NCI-H2107 (cell line): ENCODE measurements at regions not wholly inside any gene's neighbourhood (a gene's known extent, or its start where the extent isn't known, plus 50 kb on each side); places are given as distances from the start of the nearest gene placed in this dataset.

Source experiments
- DNase-seq: peaks from one replicate; lab custom pipeline; 2025; lab: John Stamatoyannopoulos, UW

GRCh38 chr16:51665436-51665998 lies 514.4 kb upstream of the SALL1 start:
- DNase-seq: no peak

DNA sequence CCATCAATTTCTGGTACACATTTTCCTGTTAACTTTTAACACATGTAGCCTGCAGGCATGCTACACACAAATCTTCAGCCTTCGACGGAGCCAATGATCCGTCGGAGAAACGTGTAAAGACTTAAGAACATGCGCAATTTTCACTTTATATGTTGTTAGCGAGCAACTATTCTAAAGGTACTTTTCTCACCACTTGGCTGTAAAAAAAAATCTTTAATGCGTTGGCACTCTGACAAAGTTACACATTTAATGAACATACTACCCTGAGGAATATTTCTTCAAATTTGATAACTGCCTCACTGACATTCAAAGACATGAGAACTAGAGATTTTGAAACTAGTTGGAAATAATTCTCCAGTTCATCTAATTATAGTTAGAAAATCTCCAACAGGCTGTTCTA lies 507.5 kb upstream of the SALL1 start:
- DNase-seq: no peak

- no peak for DNase-seq
Measured at GRCh38 chr16:51657848-51658247, 506.8 kb upstream of the SALL1 start.

DNA sequence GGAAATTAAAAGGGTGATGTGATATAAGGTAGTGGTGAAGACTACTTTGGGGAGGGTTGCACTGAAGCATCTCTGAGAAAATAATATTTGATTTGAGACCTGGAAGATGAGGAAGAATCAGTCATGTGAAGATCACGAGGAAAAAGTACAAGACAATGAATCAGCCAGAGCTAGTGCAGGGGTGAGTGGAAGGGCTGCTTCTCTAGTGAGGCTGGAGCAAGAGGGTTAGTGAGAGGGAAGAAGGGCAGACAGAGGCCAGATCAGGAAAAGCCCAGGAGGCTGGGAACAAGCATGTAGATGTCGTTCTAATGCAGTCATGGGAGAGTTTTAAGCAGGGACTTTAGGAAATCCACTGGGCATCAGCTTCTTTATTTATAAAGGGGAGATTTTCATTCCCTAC lies 504.2 kb upstream of the SALL1 start:
- DNase-seq: no peak

- peak; percentile 26 for DNase-seq
Measured at GRCh38 chr16:51651061-51651466, 500.0 kb upstream of the SALL1 start.

- DNase-seq: no peak
Measured at GRCh38 chr16:51649631-51650030, 498.6 kb upstream of the SALL1 start.

- no peak for DNase-seq
Measured at GRCh38 chr16:51648526-51648925, 497.5 kb upstream of the SALL1 start.

GRCh38 chr16:51641191-51641765 lies 490.2 kb upstream of the SALL1 start:
- DNase-seq: no peak

DNA sequence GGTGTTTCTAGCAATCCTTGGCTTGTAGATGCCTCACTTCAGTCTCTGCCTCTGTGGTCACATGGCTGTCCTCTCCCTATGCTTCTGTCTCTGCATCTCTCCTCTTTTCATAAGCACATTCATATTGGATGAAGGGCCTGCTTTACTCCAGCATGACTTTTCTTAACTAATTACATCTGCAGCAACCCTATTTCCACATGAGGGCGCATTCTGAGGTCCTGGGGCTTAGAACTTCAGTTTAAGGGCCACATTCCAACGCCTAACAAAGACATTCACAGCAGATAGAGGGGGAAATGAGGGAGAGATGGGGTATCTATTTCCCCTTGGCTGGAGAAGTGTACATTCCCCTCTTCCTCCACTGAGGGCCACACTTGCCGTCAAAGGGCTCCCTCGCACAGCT lies 489.1 kb upstream of the SALL1 start:
- DNase-seq: no peak

DNA sequence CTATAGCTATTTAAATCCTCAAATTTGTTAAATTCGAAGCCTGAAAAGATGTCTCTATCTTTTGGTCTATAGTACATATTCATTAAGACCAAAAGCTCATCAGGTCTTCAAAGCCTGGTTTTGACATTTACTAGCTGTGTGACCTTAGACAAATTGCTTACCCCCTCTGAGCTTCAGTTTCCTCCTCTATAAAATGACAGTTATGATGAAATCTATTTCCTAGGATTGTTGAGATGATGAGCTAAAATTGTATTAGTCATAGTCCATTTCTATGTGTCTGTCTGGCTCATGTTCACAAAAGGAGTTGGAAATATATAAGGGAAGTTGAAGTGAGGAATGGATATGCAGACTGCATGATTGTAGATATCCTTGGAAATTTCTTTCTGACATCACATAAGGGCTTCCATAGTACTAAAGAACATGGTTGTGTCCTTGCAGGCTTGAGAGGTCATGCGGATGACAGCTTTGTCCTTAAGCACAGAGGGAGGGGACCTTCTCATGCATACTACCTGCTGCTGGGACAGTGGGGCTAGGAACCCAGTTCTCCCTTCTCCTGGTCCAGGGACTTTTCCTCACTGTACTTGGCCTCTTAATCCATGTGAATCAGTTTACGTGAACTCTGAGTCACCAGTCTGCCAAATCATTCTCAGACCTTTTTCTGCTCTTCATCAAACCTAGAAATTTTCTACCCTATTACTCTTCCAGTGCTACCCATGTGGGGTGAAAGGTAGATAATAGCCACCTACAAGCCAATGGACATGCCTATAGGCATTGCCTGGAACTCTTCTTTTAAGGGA lies 487.5 kb upstream of the SALL1 start:
- no peak for DNase-seq

DNA sequence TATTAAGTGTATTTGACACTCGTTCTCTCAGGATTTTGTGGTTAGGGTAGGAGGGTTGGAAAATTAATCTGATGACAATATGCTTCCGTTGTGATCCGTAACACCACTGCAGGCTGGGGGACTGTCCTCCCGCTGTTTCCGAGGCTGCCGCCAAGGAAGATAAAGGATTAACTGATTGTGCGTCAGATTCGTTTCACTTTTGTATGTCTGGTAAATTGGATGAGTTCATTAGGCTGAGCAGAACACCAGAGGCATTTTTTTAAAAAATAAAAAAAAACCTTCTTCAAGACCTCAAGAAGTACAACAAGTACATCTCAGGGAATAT lies 486.7 kb upstream of the SALL1 start:
- DNase-seq: no peak

DNA sequence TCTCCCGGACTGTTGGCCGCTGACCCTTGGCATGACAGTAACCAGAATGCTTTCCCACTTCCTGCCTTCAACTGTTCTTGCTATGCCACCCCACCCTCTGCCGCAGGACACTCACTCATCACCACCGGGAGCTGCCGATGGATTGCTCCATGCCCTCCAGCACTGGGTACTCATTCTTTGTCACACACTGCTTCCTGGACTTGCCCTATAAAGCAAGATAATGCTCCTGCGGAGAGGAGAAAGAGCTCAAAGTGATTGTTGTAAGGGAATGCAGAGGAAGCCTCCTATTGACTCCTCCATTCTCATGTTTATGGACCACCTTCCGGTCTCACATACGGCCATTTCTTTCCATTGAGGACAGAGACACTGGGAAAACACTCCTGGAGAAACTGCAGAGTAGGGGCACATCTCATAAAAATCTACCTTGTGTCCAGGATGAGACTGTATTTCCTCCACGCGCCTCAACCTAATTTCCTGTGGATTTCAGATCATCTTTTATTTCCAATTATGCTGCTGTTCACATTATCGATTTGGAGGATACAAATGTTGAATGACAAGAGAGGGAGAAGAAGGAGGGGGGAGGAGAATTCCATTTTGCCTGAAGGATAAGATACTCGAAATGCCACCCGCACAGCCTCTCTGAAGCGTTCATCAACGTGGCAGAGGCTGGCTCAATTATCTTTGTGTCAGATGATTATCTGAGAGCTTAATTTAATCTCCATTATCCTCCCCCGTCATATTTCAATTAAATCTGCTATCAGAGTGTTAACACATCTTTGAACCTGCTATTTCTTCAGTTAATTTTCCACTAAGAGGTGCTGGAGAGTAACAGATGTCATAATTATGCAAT lies 486.1 kb upstream of the SALL1 start:
- no peak for DNase-seq

GRCh38 chr16:51635181-51635580 lies 484.1 kb upstream of the SALL1 start:
- DNase-seq: no peak

DNA sequence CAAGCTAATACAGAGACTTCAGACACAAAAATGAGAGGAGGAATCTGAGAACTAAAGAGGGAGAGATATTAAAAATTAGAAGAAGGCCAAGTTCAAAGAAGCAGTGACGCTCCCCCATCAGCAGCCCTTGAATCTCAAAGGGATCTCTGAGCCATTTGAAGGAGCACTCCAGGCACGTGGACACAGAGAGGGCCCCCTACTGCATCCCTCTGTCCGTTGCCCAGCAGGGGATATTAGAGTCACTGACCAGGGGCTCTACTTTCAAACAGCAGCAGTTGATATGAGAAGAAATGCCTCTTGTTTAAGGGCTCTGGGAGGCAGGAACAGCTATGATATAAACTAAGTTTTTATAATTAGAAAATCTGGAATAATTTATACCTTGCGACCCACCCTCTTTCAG lies 479.0 kb upstream of the SALL1 start:
- no peak for DNase-seq

- no peak for DNase-seq
Measured at GRCh38 chr16:51629576-51629975, 478.5 kb upstream of the SALL1 start.

- DNase-seq: no peak
Measured at GRCh38 chr16:51624080-51624775, 473.2 kb upstream of the SALL1 start.

GRCh38 chr16:51621610-51622009 lies 470.5 kb upstream of the SALL1 start:
- no peak for DNase-seq

DNA sequence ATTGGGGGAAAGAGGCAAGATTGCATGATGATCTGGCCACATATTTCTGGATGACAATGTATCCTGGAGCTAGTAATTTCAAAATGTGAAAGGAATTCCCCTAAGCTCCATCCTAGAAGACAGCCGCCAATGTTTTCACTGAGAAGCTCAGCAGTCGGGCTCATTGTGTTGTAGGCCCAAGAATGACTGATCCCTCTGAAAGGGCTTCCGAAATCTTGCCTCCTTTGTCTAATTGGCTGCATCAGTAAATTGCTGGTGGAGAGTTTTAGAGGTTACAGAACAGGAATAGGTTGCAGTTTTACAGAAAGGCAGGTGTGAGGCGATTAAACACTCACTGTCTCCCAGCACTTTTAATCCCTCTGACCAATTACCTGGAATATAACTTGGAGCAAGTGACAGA lies 464.1 kb upstream of the SALL1 start:
- no peak for DNase-seq

GRCh38 chr16:51607201-51607651 lies 456.2 kb upstream of the SALL1 start:
- DNase-seq: no peak

DNA sequence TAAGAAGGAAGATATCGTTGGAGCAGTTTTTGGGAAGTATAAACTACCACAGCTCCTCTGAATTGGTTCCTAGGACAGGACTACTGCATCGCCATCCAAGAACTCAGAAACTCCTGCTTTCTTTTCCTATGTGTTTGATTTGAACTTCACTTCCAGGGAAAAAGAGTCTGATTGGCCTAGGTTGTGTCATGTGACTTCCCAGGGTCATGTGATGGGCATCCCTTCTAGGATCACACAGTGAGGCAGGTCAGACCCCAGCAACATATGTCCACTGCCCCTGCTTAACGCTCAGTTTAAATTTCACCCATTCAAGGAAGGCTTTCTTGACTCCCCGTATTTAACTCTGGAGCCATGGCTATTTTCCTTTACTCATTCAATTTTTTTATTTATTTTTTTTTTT lies 445.2 kb upstream of the SALL1 start:
- no peak for DNase-seq

- DNase-seq: no peak
Measured at GRCh38 chr16:51592535-51593300, 441.6 kb upstream of the SALL1 start.
